Muscle layer of colon (tissue), 2 donors: ENCODE measurements at regions not wholly inside any gene's neighbourhood (a gene's known extent, or its start where the extent isn't known, plus 50 kb on each side); places are given as distances from the start of the nearest gene placed in this dataset.

Experiments used
- H3K27ac ChIP-seq: one replicate; pipeline ENCODE4 v1.7.0; 2013; ENCODE audit warnings: low read depth, mild to moderate bottlenecking, low read length, moderate library complexity
- H3K27me3 ChIP-seq, 2 donors: one replicate each; pipeline ENCODE4 v1.7.0; 2013; ENCODE audit warnings: low read length in 2 of 2, mild to moderate bottlenecking in 2 of 2; ENCODE audit not compliant: insufficient read depth in 2 of 2, control insufficient read depth in 1 of 2
- H3K36me3 ChIP-seq: one replicate; pipeline ENCODE4 v1.7.0; 2013; ENCODE audit warnings: mild to moderate bottlenecking, low read length; ENCODE audit not compliant: insufficient read depth
- H3K4me1 ChIP-seq: one replicate; pipeline ENCODE4 v1.7.0; 2013; ENCODE audit warnings: mild to moderate bottlenecking, low read length; ENCODE audit not compliant: insufficient read depth
- H3K4me3 ChIP-seq, 2 donors: one replicate each; pipeline ENCODE4 v1.7.0; 2013; ENCODE audit warnings: low read length in 2 of 2, low read depth in 1 of 2, mild to moderate bottlenecking in 1 of 2, moderate library complexity in 1 of 2
- H3K9ac ChIP-seq: one replicate; pipeline ENCODE4 v1.7.0; 2013; ENCODE audit warnings: low read length
- H3K9me3 ChIP-seq: one replicate; pipeline ENCODE4 v1.7.0; 2013; ENCODE audit warnings: mild to moderate bottlenecking, low read length
- donor health status: abdominal sarcoma.
- donor health status: Adenocarcinoma of cecum.

DNA sequence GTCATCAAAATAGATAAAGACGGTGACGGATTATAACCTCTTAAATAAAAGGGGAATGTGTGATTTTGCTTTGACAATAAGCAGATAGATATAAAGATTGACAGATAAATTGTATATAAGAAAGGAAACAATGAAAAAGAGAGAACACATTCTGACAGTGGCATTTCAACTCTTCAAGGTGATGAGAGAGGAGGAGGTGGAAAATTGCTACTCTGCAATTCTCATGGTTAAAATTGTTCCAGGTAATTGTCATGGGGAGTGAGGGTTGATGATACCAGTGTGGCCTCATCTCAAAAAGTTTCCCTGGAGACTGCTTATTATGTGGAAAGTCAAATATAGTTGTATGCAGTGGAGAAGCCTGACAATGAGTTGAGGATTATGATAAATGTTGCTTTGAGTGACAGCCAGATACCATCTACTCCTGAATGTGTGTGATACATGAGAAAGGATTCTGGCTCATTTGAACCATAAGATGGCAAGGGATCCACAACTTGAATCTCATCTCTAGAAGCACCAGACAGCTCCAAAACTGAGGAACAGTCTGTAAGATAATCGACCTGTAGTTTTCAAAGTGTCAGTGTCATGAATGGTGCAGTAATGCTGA, 1290.6 kb upstream of the CDH8 start:
- Histone ChIP-seq H3K9me3 (no peaks in the 10 kb centered on the region), H3K4me1 (no peaks in the 10 kb centered on the region), H3K36me3 (no peaks in the 10 kb centered on the region), H3K9ac (no peak overlapping the region), H3K27ac (no peak overlapping the region), H3K4me3 (no peak overlapping the region), H3K27me3 (no peaks in the 10 kb centered on the region)

DNA sequence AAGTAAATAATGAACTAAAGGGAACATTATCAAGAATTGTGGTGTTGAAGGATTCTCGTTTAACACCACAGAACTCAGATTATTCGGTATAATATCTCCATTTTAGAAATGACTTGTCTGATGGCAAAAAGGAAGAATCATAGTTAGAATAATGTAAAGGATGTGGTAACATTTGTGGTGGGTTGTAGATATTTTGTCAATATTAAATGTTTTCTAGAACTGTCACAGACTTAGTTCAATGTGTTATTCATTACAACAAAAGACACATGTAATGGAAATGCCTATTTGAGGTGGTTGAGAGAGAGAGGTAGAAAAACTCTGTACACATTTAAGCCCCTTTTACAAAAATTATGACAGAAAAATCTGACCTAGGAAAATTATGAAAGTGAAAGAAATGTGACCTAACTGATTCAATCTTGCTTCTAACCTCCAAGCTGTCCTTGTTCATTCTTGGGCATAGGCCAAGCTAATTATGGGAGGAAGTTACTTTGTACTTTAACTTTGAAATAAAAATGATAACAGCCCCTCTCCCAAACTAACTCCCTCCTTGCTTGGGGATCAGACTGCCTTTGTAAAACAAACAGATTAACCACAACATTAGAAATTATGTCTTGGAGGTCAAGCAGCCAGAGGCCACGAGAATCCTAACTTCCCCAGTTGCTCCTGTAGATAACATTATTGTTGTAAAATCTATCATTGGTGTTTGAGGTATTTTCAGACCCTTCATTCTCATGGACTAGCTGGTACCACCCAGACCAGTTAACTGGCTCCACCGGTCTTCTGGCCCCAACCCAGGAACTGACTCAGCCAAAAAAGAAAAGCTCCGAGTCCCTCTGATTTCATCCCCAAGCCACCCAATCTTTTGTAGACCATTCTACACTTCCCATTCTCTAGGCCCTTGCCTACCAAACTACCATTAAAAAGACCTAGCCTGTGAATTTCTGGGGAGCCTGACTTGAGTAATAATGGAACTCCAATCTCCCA, 1287.8 kb upstream of the CDH8 start:
- Histone ChIP-seq H3K9me3 (no peaks in the 10 kb centered on the region), H3K4me1 (no peaks in the 10 kb centered on the region), H3K36me3 (no peaks in the 10 kb centered on the region), H3K9ac (no peak overlapping the region), H3K27ac (no peak overlapping the region), H3K4me3 (no peak overlapping the region), H3K27me3 (no peaks in the 10 kb centered on the region)

DNA sequence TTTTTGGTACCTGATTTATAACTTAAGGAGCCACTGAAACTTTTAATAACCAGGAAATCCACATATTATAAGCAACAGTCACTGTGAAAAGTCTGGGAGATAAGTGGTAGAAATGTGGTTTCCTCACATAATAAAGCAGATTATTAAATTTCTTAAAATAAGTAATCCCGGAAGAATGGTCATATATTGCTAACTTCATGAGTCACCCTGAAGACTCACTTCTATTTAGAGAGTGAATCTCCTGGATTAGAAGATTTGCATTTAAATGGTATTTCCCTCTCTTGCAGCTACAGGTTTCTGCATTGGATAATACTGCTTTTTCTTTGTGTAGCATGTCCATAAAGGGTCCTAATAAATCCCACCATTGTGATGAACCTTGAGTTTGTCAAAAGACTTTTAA, 1286.8 kb upstream of the CDH8 start:
- H3K36me3 ChIP-seq = no peaks in the 10 kb centered on the region
- H3K4me3 ChIP-seq = no peak overlapping the region
- no peak overlapping the region for H3K9ac ChIP-seq

DNA sequence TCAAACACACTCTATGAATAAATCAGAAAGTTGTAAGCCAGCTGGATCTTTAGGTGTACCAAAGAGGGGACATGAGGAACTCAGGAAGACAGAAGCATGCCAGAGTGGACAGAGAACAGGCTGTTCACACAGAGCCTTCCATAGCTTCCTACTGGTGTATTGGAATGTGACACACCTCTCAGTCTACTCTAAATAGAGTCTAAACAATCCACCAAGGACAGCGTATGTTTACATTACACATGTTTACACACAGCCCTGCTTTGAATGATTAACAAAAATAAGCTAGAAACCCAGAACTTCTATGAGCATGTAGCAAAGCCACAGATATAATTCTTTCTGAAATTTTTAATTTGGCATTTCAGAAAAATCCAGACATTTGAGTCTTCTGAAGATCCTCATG, 1279.0 kb upstream of the CDH8 start:
- no peak overlapping the region for H3K27ac ChIP-seq

More for the DNA sequence above, 1286.8 kb upstream of the CDH8 start:
- Histone ChIP-seq H3K4me1 (no peaks in the 10 kb centered on the region), H3K27me3 (no peaks in the 10 kb centered on the region), H3K9me3 (no peaks in the 10 kb centered on the region), H3K27ac (no peak overlapping the region)

DNA sequence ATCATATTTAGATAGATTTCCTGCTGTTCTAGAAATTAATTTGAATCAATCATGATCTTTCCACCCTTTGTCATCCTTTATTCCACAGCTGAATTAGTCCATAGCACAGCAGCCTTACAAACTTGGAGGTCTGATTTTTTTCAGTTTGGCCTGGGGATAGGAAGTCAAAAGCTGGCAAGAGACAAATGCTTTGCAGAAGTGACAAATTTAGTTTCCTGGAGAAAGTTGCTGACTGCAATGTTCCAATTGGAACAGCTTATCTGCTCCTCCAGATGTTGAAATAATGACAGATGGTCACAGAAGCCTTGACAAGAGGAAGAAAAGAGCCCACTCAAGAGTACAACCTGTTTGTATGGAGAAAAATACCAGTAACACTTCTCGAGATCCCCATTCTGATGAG, 1276.1 kb upstream of the CDH8 start:
- Histone ChIP-seq H3K4me1 (no peaks in the 10 kb centered on the region), H3K27me3 (no peaks in the 10 kb centered on the region), H3K27ac (no peak overlapping the region), H3K36me3 (no peaks in the 10 kb centered on the region), H3K4me3 (no peak overlapping the region), H3K9me3 (no peaks in the 10 kb centered on the region), H3K9ac (no peak overlapping the region)

More for the DNA sequence above, 1279.0 kb upstream of the CDH8 start:
- H3K9ac ChIP-seq = no peak overlapping the region
- no peak overlapping the region for H3K4me3 ChIP-seq
- no peaks in the 10 kb centered on the region for H3K4me1 ChIP-seq
- H3K27me3 ChIP-seq = no peaks in the 10 kb centered on the region
- no peaks in the 10 kb centered on the region for H3K36me3 ChIP-seq
- H3K9me3 ChIP-seq = no peaks in the 10 kb centered on the region

DNA sequence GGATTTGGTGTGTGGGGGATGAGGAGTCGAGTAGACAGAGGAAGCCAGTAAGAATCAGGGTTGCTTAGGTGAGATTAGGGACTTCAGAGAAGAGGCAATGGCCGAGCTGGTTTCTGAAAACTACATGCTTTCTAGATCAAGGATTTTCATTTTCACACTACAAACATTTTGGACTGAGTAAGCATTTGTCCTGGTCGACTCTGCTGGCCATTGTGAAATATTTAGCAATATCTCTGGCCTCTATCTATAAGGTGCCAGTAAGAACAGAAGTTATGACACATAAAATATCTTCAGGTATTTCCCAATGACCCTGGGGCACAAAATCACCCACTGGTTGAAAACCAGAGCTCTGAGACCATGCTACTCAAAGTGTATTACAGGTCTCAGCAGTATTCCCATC, 1275.1 kb upstream of the CDH8 start:
- no peaks in the 10 kb centered on the region for H3K27me3 ChIP-seq
- H3K27ac ChIP-seq = no peak overlapping the region
- H3K9ac ChIP-seq = no peak overlapping the region

GRCh38 chr16:63302811-63303210, 1266.6 kb upstream of the CDH8 start:
- no peak overlapping the region for H3K9ac ChIP-seq
- H3K9me3 ChIP-seq = no peaks in the 10 kb centered on the region
- H3K27me3 ChIP-seq = no peaks in the 10 kb centered on the region
- no peaks in the 10 kb centered on the region for H3K36me3 ChIP-seq
- H3K4me1 ChIP-seq = no peaks in the 10 kb centered on the region
- H3K27ac ChIP-seq = no peak overlapping the region
- no peak overlapping the region for H3K4me3 ChIP-seq

More for the DNA sequence above, 1275.1 kb upstream of the CDH8 start:
- H3K9me3 ChIP-seq = no peaks in the 10 kb centered on the region
- no peaks in the 10 kb centered on the region for H3K36me3 ChIP-seq
- H3K4me3 ChIP-seq = no peak overlapping the region
- H3K4me1 ChIP-seq = no peaks in the 10 kb centered on the region

DNA sequence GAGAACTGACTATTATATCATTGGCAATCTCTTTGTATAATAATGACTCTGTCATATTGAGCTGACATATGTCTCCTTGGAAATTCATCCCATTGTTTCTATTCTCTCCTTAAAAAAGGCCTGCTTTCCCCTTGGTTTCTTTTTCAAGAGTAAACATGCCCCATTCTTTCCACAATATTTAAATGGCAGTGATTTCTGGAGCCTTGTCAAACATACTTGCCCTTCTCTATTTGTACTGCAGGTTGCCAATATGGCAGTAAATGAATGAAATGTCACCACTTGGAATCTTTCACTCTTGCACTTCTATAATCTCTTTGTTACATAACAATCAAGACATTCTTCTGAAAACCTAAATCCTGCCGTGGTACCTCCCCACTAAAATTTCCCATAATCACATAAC, 1265.1 kb upstream of the CDH8 start:
- no peaks in the 10 kb centered on the region for H3K4me1 ChIP-seq
- H3K9me3 ChIP-seq = no peaks in the 10 kb centered on the region
- no peak overlapping the region for H3K4me3 ChIP-seq
- no peak overlapping the region for H3K27ac ChIP-seq
- no peaks in the 10 kb centered on the region for H3K27me3 ChIP-seq
- H3K36me3 ChIP-seq = no peaks in the 10 kb centered on the region
- no peak overlapping the region for H3K9ac ChIP-seq

- no peak overlapping the region for H3K27ac ChIP-seq
- H3K9ac ChIP-seq = no peak overlapping the region
- H3K4me3 ChIP-seq = no peak overlapping the region
- no peaks in the 10 kb centered on the region for H3K9me3 ChIP-seq
- no peaks in the 10 kb centered on the region for H3K27me3 ChIP-seq
- no peaks in the 10 kb centered on the region for H3K4me1 ChIP-seq
- no peaks in the 10 kb centered on the region for H3K36me3 ChIP-seq
Measured at GRCh38 chr16:63298993-63299392, 1262.8 kb upstream of the CDH8 start.

DNA sequence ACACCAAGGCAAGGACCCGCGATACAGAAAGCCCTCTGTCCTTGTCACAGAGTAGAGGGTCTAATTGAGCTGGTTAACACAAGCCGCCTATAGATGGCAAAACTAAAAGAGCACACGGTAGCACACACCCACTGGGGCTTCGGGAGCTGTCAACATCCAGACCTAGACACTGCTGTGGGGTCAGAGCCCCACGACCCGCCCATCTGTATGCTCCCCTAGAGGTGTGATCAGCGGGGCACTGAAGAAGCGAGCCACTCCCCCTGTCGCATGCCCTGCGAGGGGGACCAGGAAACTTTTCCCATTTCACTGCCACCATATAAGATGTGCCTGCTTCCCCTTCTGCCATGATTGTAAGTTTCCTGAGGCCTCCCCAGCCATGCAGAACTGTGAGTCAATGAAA, 1255.8 kb upstream of the CDH8 start:
- Histone ChIP-seq H3K36me3 (no peaks in the 10 kb centered on the region), H3K27ac (no peak overlapping the region), H3K27me3 (no peaks in the 10 kb centered on the region), H3K4me1 (no peaks in the 10 kb centered on the region), H3K4me3 (no peak overlapping the region), H3K9me3 (no peaks in the 10 kb centered on the region), H3K9ac (no peak overlapping the region)

DNA sequence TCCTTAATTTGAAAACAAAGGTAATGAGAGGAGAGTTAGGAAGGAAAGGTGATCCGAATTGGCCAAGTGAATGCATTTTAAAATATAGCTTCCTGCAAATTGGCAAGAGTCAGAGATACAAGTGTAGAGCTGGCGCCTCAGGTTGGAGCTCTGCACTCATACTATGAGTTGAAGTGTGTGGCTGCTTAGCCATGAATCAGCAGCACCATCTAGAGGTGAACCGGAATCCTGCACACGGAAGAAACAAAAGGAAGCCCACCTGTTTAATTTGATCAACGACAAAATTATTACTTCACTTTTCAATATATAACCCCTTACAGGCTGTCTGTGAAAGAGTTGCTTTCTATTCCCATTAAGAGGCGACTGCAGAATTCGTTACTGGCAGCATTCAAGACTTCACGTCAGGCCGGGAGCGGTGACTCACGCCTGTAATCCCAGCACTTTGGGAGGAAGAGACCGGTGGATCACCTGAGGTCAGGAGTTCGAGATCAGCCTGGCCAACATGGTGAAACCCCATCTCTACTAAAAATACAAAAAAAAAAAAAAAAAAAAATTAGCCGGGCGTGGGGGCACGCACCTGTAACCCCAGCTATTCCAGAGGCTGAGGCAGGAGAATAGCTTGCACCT, 1253.7 kb upstream of the CDH8 start:
- no peaks in the 10 kb centered on the region for H3K36me3 ChIP-seq
- no peak overlapping the region for H3K9ac ChIP-seq
- no peak overlapping the region for H3K4me3 ChIP-seq
- no peak overlapping the region for H3K27ac ChIP-seq
- H3K27me3 ChIP-seq = no peaks in the 10 kb centered on the region
- H3K4me1 ChIP-seq = no peaks in the 10 kb centered on the region
- H3K9me3 ChIP-seq = no peaks in the 10 kb centered on the region
